ENCODE measurements at regions not wholly inside any gene's neighbourhood (a gene's known extent, or its start where the extent isn't known, plus 50 kb on each side); places are given as distances from the start of the nearest gene placed in this dataset.
A peak's percentile ranks its signal among the peaks of the same experiment; 100 is the strongest.

DNA sequence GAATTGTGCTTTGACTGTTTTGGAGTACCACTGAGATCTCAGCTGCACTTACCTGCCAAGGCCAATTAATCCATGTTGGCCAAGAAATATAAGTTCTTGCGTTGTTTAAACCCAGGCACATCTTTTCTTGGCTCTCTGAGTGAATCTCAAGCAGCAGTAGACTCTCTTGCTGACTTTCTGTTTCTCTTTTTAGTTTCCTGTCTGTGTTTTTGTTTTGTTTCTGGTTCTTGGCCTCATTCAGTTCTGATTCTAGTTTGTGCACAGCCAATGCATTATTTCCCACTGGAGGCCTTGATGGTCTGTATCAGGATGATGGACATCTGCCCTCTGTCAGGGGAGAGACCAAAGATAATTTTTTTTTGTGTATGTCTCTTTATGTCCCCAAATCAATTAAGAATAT lies 379.4 kb downstream of the CDH2 start:
- no peaks in the 10 kb centered on the region for H3K4me1 ChIP-seq (ENCODE audit: control insufficient read depth, insufficient read depth, low read length)
- no peak overlapping the region for H3K27ac ChIP-seq (ENCODE audit: control insufficient read depth, insufficient read depth)
- ChIA-PET CTCF (no interaction called here), SMC1A (ENCODE audit: uncharacterized antibody, unreplicated experiment) (interaction anchor here (1.0 kb wide), 1 partner anchor 120 kb away, joined by 3 read pairs; no protein-coding TSS in a partner anchor), RAD21 (ENCODE audit: unreplicated experiment) (no interaction called here), POLR2A (no interaction called here)
- no peaks in the 10 kb centered on the region for H3K27me3 ChIP-seq (replicated peaks in 1 of 2; ENCODE audit: control insufficient read depth in 2 of 2, insufficient read depth in 2 of 2, low read length in 1 of 2)
- H3K9ac ChIP-seq (ENCODE audit: control insufficient read depth, insufficient read depth, low read length), result no peak overlapping the region
- no peaks in the 10 kb centered on the region for H3K9me3 ChIP-seq (replicated peaks; ENCODE audit: control insufficient read depth, insufficient read depth, low read length)
- H3K4me3 ChIP-seq, result no peak overlapping the region
- peak overlapping the region; percentile 44; the same call in 1 of the 2 replicates for H2AFZ ChIP-seq (ENCODE audit: control insufficient read depth, low read depth, low read length)
- 0% methylated on average over 1 of the region's 1 CpG for WGBS (ENCODE audit: insufficient coverage, insufficient replicate concordance, low lambda C conversion rate, missing lambda C conversion rate)
- no peak overlapping the region for H3K4me2 ChIP-seq (ENCODE audit: control insufficient read depth, insufficient read depth)
- H3K36me3 ChIP-seq (ENCODE audit: control insufficient read depth in 2 of 2, insufficient read depth in 2 of 2, low read length in 1 of 2), result no peaks in the 10 kb centered on the region
- ATAC-seq (peak; percentile 52), FAIRE-seq (no peak), DNase-seq (ENCODE audit: low read depth, low spot score) (peak; percentile 12)
- no TSS peak for BruUV-seq (replicated peaks)
- H4K20me1 ChIP-seq (ENCODE audit: control insufficient read depth, insufficient read depth), result no peaks in the 10 kb centered on the region
- TF ChIP-seq RAD51 (IDR thresholded peaks at IDR 0.05) (no peak), MAX (IDR thresholded peaks at IDR 0.05; ENCODE audit: low read depth, low read length) (no peak)
- intact Hi-C loops (cut with micrococcal nuclease; ENCODE audit: unreplicated experiment), result loop anchor here (10.0 kb wide), 1 partner anchor 83 kb away; no protein-coding TSS in a partner anchor
- no peaks in the 10 kb centered on the region for H3K79me2 ChIP-seq (ENCODE audit: control insufficient read depth, insufficient read depth, low read length)
- in situ Hi-C loops (cut with MboI), result no loop called here

DNA sequence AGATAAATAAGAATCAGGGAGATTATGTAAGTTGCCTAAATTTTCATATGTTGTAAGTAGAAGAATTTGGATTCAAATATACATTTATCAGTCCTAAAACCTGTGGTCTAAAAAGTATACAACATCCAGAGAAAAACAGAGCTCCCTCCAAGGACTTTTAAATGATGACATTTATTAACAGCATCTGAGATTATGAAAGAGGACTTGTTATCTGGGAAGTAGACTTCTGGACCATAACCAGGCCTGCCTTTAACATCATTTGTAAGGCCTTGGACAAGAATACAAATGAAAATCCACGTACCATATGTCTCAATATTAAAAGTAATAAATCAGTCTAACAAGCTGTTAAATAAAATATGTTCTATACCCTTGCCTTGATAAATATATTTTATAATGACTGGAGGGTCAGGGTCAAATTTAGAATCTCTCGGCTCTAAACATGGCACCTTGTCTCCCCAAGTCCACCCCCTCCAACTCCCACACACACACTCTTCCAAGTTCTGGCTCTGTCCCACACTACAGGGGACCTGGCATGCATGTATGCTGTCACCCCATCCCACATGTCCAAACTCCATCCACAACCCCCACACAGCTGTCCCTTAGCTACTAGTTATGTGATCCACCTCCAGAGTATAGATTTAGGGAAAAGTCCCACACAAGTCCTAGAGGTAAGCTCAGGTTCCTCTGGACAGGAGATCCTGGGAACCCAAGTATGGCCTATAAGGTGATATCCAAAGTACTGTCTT lies 382.6 kb downstream of the CDH2 start:
- no peak for FAIRE-seq
- DNase-seq (ENCODE audit: low read depth, low spot score), result no peak
- Histone ChIP-seq H3K4me3 (no peak overlapping the region), H4K20me1 (ENCODE audit: control insufficient read depth, insufficient read depth) (no peaks in the 10 kb centered on the region), H2AFZ (ENCODE audit: control insufficient read depth, low read depth, low read length) (no peak overlapping the region), H3K79me2 (ENCODE audit: control insufficient read depth, insufficient read depth, low read length) (no peaks in the 10 kb centered on the region), H3K4me2 (ENCODE audit: control insufficient read depth, insufficient read depth) (no peak overlapping the region), H3K27me3 (replicated peaks in 1 of 2; ENCODE audit: control insufficient read depth in 2 of 2, insufficient read depth in 2 of 2, low read length in 1 of 2) (no peaks in the 10 kb centered on the region), H3K27ac (ENCODE audit: control insufficient read depth, insufficient read depth) (no peak overlapping the region), H3K9ac (ENCODE audit: control insufficient read depth, insufficient read depth, low read length) (no peak overlapping the region), H3K4me1 (ENCODE audit: control insufficient read depth, insufficient read depth, low read length) (no peaks in the 10 kb centered on the region), H3K9me3 (replicated peaks; ENCODE audit: control insufficient read depth, insufficient read depth, low read length) (no peaks in the 10 kb centered on the region), H3K36me3 (ENCODE audit: control insufficient read depth in 2 of 2, insufficient read depth in 2 of 2, low read length in 1 of 2) (no peaks in the 10 kb centered on the region)
- ChIA-PET SMC1A (ENCODE audit: uncharacterized antibody, unreplicated experiment) (interaction anchor here (0.6 to 1.6 kb wide), 4 partner anchors 15 to 378 kb away, joined by 3 to 6 read pairs (median 4); no protein-coding TSS in a partner anchor), CTCF (interaction anchor here (0.7 kb wide), 1 partner anchor 1852 kb away, joined by 3 read pairs; no protein-coding TSS in a partner anchor), POLR2A (no interaction called here), RAD21 (ENCODE audit: unreplicated experiment) (no interaction called here)
- BruUV-seq (replicated peaks), result no TSS peak
- intact Hi-C loops (cut with micrococcal nuclease; ENCODE audit: unreplicated experiment) (loop anchor here (10.0 kb wide), 1 partner anchor 80 kb away; no protein-coding TSS in a partner anchor), in situ Hi-C loops (cut with MboI) (no loop called here)
- no peak for ATAC-seq
- WGBS (ENCODE audit: insufficient coverage, insufficient replicate concordance, low lambda C conversion rate, missing lambda C conversion rate), result 50% methylated on average over 2 of the region's 2 CpGs
- TF ChIP-seq TCF12 (IDR thresholded peaks at IDR 0.05; ENCODE audit: low read depth, low read length) (no peak), TARDBP (IDR thresholded peaks at IDR 0.05; ENCODE audit: borderline replicate concordance) (no peak), MLLT1 (IDR thresholded peaks at IDR 0.05) (no peak), NKRF (conservative IDR thresholded peaks at IDR 0.05) (no peak), TCF3 (IDR thresholded peaks at IDR 0.05; ENCODE audit: borderline replicate concordance, insufficient read depth, low read depth, low read length) (no peak), MYB (IDR thresholded peaks at IDR 0.05; ENCODE audit: borderline replicate concordance, low read depth, low read length) (no peak), ESRRA (IDR thresholded peaks at IDR 0.05; ENCODE audit: low read length) (no peak)
- TF ChIP-seq, protein P1, sequence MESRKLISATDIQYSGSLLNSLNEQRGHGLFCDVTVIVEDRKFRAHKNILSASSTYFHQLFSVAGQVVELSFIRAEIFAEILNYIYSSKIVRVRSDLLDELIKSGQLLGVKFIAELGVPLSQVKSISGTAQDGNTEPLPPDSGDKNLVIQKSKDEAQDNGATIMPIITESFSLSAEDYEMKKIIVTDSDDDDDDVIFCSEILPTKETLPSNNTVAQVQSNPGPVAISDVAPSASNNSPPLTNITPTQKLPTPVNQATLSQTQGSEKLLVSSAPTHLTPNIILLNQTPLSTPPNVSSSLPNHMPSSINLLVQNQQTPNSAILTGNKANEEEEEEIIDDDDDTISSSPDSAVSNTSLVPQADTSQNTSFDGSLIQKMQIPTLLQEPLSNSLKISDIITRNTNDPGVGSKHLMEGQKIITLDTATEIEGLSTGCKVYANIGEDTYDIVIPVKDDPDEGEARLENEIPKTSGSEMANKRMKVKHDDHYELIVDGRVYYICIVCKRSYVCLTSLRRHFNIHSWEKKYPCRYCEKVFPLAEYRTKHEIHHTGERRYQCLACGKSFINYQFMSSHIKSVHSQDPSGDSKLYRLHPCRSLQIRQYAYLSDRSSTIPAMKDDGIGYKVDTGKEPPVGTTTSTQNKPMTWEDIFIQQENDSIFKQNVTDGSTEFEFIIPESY (IDR thresholded peaks at IDR 0.05), result no peak

All from GM12878 (cell line).